Fibroblast of the aortic adventitia (primary cell): ENCODE measurements at regions not wholly inside any gene's neighbourhood (a gene's known extent, or its start where the extent isn't known, plus 50 kb on each side); places are given as distances from the start of the nearest gene placed in this dataset.

ENCODE experiments used
- DNase-seq: peaks from one replicate; pipeline ENCODE4 v3.0.0-alpha.2; 2010; ENCODE audit warnings: low read depth
- H3K4me3 ChIP-seq: 2 replicates; pipeline ENCODE4 v1.5.1; 2011; ENCODE audit warnings: low read depth, mild to moderate bottlenecking, control low read depth, low read length, moderate library complexity
- TF ChIP-seq, protein P1 (sequence below): IDR thresholded peaks from 2 replicates; pipeline ENCODE4 v1.5.1; 2011; ENCODE audit warnings: mild to moderate bottlenecking, low read length, control low read depth, inconsistent platforms; ENCODE audit not compliant: insufficient read depth

DNA sequence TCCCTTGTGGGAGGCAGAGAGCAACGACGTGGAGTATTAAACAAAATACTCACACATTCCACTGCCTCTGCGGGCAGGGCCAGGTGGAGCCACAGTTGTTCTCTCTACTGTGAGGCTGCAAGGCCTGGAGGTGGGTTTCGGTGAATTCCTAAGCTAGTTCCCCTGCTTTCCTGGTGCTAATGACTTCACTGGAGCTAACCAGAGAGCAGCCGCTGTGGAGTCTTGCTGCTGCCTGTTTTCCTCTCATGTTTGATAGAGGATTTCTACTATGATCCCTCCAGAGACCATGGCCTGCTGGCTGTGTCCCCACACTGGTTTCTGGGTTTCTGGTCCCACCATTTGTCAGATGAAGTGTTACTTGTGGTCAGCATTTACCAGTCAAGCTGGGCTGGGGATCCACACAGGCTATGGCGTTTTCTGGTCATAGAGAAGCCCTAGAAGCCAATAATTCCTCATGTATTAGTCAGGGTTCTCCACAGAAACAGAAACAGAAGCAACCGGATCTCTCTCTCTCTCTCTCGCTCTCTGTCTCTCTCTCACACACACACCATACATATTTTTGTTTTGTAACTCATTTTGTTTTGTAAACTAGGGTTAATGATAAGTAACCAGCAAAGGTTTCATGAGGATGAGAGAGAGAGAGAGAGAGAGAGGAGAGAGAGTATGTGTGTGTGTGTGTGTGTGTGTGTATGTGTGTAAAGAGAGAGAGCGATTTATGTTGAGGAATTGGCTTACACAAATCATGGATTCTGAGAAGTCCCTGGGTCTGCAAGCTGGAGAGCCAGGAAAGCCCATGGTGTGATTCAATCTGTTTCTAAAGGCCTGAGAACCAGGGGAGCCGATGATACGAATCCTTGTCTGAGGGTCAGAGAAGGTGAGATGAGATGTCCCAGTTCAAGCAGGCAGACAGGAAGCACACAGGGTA, 403.0 kb downstream of the GADD45G start:
- no peak overlapping the region for H3K4me3 ChIP-seq
- TF ChIP-seq, protein P1, sequence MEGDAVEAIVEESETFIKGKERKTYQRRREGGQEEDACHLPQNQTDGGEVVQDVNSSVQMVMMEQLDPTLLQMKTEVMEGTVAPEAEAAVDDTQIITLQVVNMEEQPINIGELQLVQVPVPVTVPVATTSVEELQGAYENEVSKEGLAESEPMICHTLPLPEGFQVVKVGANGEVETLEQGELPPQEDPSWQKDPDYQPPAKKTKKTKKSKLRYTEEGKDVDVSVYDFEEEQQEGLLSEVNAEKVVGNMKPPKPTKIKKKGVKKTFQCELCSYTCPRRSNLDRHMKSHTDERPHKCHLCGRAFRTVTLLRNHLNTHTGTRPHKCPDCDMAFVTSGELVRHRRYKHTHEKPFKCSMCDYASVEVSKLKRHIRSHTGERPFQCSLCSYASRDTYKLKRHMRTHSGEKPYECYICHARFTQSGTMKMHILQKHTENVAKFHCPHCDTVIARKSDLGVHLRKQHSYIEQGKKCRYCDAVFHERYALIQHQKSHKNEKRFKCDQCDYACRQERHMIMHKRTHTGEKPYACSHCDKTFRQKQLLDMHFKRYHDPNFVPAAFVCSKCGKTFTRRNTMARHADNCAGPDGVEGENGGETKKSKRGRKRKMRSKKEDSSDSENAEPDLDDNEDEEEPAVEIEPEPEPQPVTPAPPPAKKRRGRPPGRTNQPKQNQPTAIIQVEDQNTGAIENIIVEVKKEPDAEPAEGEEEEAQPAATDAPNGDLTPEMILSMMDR = no peak
- peak; percentile 48 for DNase-seq

DNA sequence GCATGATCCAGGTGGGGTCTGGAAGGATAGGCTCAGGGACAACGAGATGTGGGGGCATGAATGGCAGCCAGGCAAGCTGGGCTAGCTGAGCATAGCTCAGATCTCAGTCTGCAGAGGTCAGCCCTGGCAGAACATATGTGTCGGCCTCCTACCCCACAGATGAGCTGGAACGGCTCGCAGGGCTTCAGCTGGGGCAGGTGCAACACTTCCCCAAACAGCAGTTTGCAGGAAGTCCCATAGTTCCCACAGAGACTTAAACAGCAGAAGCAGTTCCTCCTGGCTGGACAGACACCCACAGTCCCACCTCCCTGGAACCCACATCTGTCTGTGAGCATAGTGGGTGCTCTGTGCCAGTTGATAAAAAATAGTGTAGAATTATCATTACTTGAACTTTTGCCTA, 404.6 kb downstream of the GADD45G start:
- DNase-seq = no peak
- no peak overlapping the region for H3K4me3 ChIP-seq
- TF ChIP-seq, protein P1 = no peak

DNA sequence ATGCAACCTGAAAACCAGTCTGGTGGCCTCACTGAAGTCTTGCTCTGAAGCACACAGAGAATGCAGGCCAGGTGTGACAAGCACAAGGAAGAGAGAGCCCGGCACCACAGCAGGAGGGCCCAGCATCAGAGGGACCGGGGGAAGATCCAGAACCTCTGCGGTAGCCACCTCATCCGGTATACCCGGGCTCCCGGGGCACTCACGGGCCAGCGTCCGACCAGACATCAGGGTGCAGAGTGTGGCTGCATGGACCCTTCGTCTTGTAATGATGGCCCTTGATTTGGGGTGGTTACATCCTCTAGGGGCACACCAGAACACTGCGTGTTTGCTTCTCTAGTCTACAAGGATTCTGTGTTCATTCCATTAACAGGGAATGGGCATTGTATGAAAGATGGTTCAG, 406.0 kb downstream of the GADD45G start:
- DNase-seq = no peak
- H3K4me3 ChIP-seq = no peak overlapping the region
- TF ChIP-seq, protein P1 = no peak

DNA sequence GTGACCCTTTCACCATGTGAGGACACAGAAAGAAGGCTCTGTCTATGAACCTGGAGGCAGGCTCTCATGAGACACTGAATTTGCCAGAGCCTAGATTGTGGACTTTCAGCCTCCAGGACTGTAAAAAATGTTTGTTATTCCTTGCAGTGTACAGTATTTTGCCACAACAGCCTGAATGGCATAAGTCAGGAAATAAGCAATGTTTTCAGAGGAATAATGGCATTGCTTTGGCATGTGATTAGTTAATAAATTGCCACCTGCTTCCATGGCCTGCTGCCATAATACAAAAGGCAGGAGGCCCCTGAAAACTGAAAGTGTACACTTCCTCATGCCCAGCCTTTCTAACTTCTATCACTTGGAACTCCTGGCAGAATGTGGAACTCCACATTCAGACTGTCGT, 408.1 kb downstream of the GADD45G start:
- no peak overlapping the region for H3K4me3 ChIP-seq
- TF ChIP-seq, protein P1 = no peak
- DNase-seq = no peak

DNA sequence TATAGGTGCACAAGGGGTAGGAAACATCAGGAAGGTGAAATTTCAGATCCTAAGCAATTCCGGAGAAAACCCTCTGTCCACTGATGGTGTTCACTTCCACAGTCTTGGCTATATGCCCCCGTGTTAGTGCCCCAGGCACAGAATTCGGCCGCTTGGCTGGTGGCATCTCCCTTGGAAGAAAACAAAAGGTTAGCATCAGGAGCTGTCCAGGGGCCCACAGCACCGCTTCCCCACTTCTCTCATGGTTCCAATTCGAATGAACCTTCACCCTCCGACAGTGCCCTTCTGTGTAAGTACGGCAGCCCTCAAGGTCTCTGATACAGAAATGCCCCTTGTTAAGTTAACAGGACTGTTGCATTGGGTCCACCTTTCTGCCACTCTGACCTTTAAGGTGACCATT, 409.0 kb downstream of the GADD45G start:
- DNase-seq = no peak
- TF ChIP-seq, protein P1 = no peak
- no peak overlapping the region for H3K4me3 ChIP-seq

DNA sequence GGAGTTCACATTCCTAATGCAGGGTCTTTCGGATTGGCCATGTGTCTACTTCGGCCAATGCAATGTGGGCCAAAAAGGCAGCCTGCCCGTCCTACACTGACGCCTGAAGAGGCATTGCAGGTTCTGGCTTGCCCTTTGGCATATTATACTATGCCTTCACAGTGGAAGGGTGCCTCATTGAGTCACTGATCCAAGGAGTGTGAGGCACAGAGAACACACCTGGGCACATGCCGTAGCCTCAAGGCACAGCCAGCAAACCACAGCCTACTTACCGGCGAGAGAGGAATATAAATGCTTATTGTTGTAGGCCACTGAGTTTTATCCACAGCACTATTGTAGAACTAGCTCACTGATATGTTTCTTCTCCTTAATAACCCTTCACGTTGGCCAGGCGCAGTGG, 409.6 kb downstream of the GADD45G start:
- TF ChIP-seq, protein P1 = no peak
- DNase-seq = no peak
- H3K4me3 ChIP-seq = no peak overlapping the region

DNA sequence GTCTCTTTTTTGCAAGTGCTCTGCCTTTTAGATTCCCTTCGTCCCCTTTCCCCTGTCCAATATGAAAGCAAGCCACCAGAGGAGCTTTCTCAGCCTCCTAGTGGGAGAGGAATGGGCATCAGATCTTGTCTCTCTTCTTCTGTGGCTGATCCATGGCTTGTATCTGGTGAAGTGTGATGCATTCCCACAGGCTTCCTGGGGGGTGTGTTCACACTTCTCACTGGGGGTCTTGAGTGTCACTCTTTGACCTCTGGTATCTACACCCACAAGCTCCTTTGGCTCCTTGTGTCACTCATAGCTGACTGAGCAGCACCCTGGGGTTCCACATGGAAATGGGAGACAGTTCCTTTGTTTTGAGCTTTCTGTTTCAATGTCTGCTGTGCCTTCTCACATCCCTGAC, 411.5 kb downstream of the GADD45G start:
- TF ChIP-seq, protein P1 = no peak
- DNase-seq = no peak
- H3K4me3 ChIP-seq = no peak overlapping the region
